Kidney epithelial cell (primary cell): ENCODE measurements at regions not wholly inside any gene's neighbourhood (a gene's known extent, or its start where the extent isn't known, plus 50 kb on each side); places are given as distances from the start of the nearest gene placed in this dataset.

Source experiments
- DNase-seq: peaks from one replicate; pipeline ENCODE4 v3.0.0-alpha.2; 2010; ENCODE audit warnings: low read depth
- H3K27me3 ChIP-seq: 2 replicates; pipeline ENCODE4 v1.6.0; 2011; ENCODE audit warnings: low read length; ENCODE audit not compliant: control insufficient read depth, insufficient read depth
- H3K36me3 ChIP-seq: 2 replicates; pipeline ENCODE4 v1.5.1; 2011; ENCODE audit warnings: low read length; ENCODE audit not compliant: control insufficient read depth, insufficient read depth
- H3K4me3 ChIP-seq: 2 replicates; pipeline ENCODE4 v1.5.1; 2011; ENCODE audit warnings: low read depth, mild to moderate bottlenecking, control low read depth, low read length
- TF ChIP-seq, protein P1 (sequence below): IDR thresholded peaks from 2 replicates; pipeline ENCODE4 v1.5.1; 2011; ENCODE audit warnings: mild to moderate bottlenecking, moderate library complexity, low read length, control low read depth, inconsistent platforms; ENCODE audit not compliant: insufficient read depth, poor library complexity, severe bottlenecking

DNA sequence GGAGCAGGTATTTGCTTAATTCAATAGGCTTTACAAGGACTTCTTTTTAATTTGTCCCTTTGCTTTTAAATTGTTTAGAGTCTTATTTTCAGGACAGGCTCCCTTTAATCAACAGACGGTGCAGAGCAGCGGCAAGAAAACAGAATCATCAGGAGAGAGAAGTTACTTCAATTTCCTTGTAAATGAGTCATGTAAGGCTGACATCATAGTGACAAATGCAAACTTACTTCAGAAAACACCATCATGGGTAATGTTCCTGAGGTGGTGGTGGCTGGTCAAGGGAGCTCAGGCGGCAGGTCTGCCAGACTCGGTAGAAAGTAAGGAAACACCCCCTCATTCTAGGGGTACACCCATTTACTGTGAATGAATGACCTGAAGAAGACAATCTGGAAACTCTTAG, 395.1 kb downstream of the FBXO15 start:
- H3K4me3 ChIP-seq: no peak overlapping the region
- H3K36me3 ChIP-seq: no peaks in the 10 kb centered on the region
- TF ChIP-seq, protein P1, sequence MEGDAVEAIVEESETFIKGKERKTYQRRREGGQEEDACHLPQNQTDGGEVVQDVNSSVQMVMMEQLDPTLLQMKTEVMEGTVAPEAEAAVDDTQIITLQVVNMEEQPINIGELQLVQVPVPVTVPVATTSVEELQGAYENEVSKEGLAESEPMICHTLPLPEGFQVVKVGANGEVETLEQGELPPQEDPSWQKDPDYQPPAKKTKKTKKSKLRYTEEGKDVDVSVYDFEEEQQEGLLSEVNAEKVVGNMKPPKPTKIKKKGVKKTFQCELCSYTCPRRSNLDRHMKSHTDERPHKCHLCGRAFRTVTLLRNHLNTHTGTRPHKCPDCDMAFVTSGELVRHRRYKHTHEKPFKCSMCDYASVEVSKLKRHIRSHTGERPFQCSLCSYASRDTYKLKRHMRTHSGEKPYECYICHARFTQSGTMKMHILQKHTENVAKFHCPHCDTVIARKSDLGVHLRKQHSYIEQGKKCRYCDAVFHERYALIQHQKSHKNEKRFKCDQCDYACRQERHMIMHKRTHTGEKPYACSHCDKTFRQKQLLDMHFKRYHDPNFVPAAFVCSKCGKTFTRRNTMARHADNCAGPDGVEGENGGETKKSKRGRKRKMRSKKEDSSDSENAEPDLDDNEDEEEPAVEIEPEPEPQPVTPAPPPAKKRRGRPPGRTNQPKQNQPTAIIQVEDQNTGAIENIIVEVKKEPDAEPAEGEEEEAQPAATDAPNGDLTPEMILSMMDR: no peak
- DNase-seq: peak; percentile 55
- no peaks in the 10 kb centered on the region for H3K27me3 ChIP-seq

DNA sequence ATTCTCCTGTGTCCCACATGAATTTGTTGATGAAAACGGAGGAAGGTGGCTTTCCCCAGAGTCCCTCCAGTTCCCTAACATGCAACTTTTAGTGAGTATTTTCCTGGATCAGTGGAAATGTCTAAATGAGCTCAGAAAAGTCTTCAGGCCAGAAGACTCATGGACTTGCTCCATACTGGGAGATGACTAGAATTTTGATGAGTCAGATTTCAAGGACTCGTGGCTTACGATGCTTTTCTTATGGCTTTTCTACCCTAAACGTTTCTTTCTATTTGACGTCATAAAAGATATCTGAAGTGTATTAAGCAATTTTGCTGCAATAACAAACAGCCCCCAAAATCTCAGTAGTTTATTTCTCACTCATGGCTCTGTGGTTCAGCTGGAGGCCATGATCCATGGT, 397.6 kb downstream of the FBXO15 start:
- TF ChIP-seq, protein P1: no peak
- no peaks in the 10 kb centered on the region for H3K36me3 ChIP-seq
- DNase-seq: no peak
- H3K4me3 ChIP-seq: no peak overlapping the region
- no peaks in the 10 kb centered on the region for H3K27me3 ChIP-seq

DNA sequence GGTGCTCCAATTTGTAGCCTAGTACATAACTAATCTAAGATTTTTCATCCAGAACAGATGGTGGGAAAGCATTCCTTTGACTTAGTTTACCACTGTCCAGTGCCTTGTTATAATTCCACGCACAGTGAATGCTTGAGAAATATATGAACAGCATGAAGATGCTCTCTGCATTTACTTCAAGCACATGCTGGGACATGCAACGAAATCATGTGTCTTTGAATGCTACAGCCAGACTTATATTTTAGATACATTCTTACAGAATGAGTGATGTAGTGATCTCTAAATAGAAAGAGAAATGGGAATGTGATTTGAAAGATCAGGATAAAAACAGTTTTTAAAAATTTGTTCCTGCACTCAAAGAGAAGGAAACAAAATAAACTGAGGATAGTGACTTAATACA, 398.3 kb downstream of the FBXO15 start:
- Histone ChIP-seq H3K4me3 (no peak overlapping the region), H3K36me3 (no peaks in the 10 kb centered on the region), H3K27me3 (no peaks in the 10 kb centered on the region)
- no peak for DNase-seq
- TF ChIP-seq, protein P1: no peak

DNA sequence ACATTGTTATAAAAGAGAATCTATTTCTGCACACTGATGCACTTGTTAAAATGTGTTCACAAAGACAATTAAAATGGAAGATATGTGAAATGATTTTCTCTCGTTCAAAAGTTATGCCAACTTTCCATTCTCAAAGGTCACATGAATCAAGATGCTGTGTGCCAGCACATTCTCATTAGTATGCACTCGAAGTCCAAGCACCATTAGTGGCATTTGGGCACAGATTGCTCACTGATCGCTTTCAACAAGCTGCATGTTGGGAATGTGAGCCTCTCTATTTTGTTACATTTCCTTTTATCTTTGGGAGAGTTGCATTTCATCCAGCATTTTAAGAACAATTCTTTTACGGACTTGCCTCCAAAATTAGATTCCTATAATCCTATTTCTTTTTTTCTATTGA, 398.9 kb downstream of the FBXO15 start:
- no peak for DNase-seq
- Histone ChIP-seq H3K27me3 (no peaks in the 10 kb centered on the region), H3K36me3 (no peaks in the 10 kb centered on the region), H3K4me3 (no peak overlapping the region)
- TF ChIP-seq, protein P1: no peak

DNA sequence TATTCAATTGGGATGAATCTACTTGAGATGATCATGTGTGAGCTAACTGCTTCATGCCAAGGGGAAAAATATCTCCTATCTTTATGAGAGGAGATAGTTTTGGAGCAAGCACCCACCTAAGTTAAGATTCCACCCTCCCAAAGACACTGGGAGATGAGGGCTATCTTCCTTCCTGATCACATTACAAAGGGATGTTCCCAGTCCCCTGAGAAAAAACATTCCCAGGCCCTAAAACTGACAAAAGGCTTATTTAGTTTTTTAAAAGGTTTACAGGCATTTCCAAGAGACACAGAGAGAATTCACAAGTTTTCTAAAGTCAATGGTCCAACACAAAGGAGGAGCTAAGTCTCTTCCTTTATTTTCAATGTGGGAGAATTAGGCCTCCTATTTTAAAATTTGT, 401.5 kb downstream of the FBXO15 start:
- no peak for DNase-seq
- Histone ChIP-seq H3K4me3 (no peak overlapping the region), H3K36me3 (no peaks in the 10 kb centered on the region), H3K27me3 (no peaks in the 10 kb centered on the region)
- TF ChIP-seq, protein P1: no peak

DNA sequence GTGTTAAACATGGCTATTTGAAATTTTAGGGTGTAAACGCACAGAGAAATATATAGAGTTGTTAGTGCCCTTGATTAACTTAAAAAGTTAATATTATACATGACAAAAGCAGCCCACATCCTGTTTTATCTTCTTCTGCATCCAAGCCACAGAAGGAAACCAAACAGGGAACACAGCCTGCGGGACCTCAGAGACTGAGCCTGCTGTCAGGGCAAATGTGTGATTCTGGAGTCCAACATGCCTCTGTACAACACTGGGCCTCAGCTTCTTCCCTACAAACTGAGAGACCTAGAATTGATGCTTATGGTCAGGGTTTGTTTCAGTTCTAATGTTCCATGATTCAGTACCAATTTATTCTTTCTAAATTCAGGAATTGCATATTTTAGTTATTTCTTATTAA, 404.7 kb downstream of the FBXO15 start:
- DNase-seq: no peak
- TF ChIP-seq, protein P1: no peak
- H3K4me3 ChIP-seq: no peak overlapping the region
- H3K36me3 ChIP-seq: no peaks in the 10 kb centered on the region
- H3K27me3 ChIP-seq: no peaks in the 10 kb centered on the region
